LNCaP clone FGC (cell line): ENCODE measurements at regions not wholly inside any gene's neighbourhood (a gene's known extent, or its start where the extent isn't known, plus 50 kb on each side); places are given as distances from the start of the nearest gene placed in this dataset.

Experiments
- DNase-seq: peaks from one replicate; pipeline ENCODE4 v3.0.0-alpha.2; 2011; ENCODE audit warnings: low read depth
- H3K4me3 ChIP-seq: 2 replicates; pipeline ENCODE4 v1.5.1; 2011; ENCODE audit warnings: mild to moderate bottlenecking, low read depth, low read length, control low read depth
- CTCF ChIP-seq: IDR thresholded peaks from 2 replicates; pipeline ENCODE4 v1.5.1; 2012; ENCODE audit warnings: mild to moderate bottlenecking; ENCODE audit not compliant: control insufficient read depth, insufficient read depth; ENCODE audit errors: extremely low read depth

GRCh38 chr2:234845602-234846590 is 105.9 kb upstream of the SH3BP4 start:
- no peak overlapping the region for H3K4me3 ChIP-seq
- TF ChIP-seq CTCF: no peak
- peak; percentile 31 for DNase-seq

GRCh38 chr2:234843411-234843810 is 108.4 kb upstream of the SH3BP4 start:
- no peak for TF ChIP-seq CTCF
- DNase-seq: no peak
- H3K4me3 ChIP-seq: no peak overlapping the region

- no peak for DNase-seq
- no peak overlapping the region for H3K4me3 ChIP-seq
- no peak for TF ChIP-seq CTCF
Observed at GRCh38 chr2:234842753-234843152, 109.1 kb upstream of the SH3BP4 start.

GRCh38 chr2:234841321-234842015 is 110.3 kb upstream of the SH3BP4 start:
- no peak overlapping the region for H3K4me3 ChIP-seq
- no peak for DNase-seq
- no peak for TF ChIP-seq CTCF

GRCh38 chr2:234840336-234840735 is 111.5 kb upstream of the SH3BP4 start:
- DNase-seq: no peak
- H3K4me3 ChIP-seq: no peak overlapping the region
- no peak for TF ChIP-seq CTCF

GRCh38 chr2:234839285-234839684 is 112.5 kb upstream of the SH3BP4 start:
- no peak for DNase-seq
- H3K4me3 ChIP-seq: no peak overlapping the region
- no peak for TF ChIP-seq CTCF

GRCh38 chr2:234836271-234836670 is 115.5 kb upstream of the SH3BP4 start:
- no peak for TF ChIP-seq CTCF
- H3K4me3 ChIP-seq: no peak overlapping the region
- DNase-seq: no peak
